Kidney epithelial cell (primary cell): ENCODE measurements at regions not wholly inside any gene's neighbourhood (a gene's known extent, or its start where the extent isn't known, plus 50 kb on each side); places are given as distances from the start of the nearest gene placed in this dataset.

Experiments used
- DNase-seq: peaks from one replicate; pipeline ENCODE4 v3.0.0-alpha.2; 2010; ENCODE audit warnings: low read depth
- H3K27me3 ChIP-seq: 2 replicates; pipeline ENCODE4 v1.6.0; 2011; ENCODE audit warnings: low read length; ENCODE audit not compliant: control insufficient read depth, insufficient read depth
- H3K36me3 ChIP-seq: 2 replicates; pipeline ENCODE4 v1.5.1; 2011; ENCODE audit warnings: low read length; ENCODE audit not compliant: control insufficient read depth, insufficient read depth
- H3K4me3 ChIP-seq: 2 replicates; pipeline ENCODE4 v1.5.1; 2011; ENCODE audit warnings: low read depth, mild to moderate bottlenecking, control low read depth, low read length
- CTCF ChIP-seq: IDR thresholded peaks from 2 replicates; pipeline ENCODE4 v1.5.1; 2011; ENCODE audit warnings: mild to moderate bottlenecking, moderate library complexity, low read length, control low read depth, inconsistent platforms; ENCODE audit not compliant: insufficient read depth, poor library complexity, severe bottlenecking

- no peaks in the 10 kb centered on the region for H3K27me3 ChIP-seq
- no peaks in the 10 kb centered on the region for H3K36me3 ChIP-seq
- H3K4me3 ChIP-seq, result no peak overlapping the region
- DNase-seq, result no peak
- no peak for TF ChIP-seq CTCF
Measured at GRCh38 chr4:36439556-36439955, 158.1 kb downstream of the DTHD1 start.

GRCh38 chr4:36445480-36445879, 164.1 kb downstream of the DTHD1 start:
- H3K36me3 ChIP-seq, result no peaks in the 10 kb centered on the region
- H3K27me3 ChIP-seq, result no peaks in the 10 kb centered on the region
- TF ChIP-seq CTCF, result no peak
- DNase-seq, result no peak
- no peak overlapping the region for H3K4me3 ChIP-seq

DNA sequence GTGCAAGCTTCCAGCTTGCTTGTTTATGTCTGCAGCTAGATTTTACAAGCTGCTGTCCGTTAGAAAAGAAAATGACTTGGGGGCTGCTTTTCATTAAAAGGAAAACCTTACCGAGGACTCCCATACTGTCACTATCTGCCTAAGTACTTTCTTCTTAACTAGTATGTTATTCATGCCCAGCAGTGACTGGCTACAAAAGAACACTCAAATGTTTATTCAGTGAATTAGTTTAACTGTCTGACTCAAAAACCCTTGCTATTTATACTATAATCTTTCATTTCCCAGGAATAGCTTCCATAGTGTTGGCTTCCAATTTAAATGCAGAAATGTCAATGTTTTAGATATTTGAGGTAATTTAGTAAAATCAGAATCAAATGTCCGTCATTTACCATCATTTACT, 164.9 kb downstream of the DTHD1 start:
- no peaks in the 10 kb centered on the region for H3K27me3 ChIP-seq
- H3K4me3 ChIP-seq, result no peak overlapping the region
- H3K36me3 ChIP-seq, result no peaks in the 10 kb centered on the region
- no peak for DNase-seq
- TF ChIP-seq CTCF, result no peak

DNA sequence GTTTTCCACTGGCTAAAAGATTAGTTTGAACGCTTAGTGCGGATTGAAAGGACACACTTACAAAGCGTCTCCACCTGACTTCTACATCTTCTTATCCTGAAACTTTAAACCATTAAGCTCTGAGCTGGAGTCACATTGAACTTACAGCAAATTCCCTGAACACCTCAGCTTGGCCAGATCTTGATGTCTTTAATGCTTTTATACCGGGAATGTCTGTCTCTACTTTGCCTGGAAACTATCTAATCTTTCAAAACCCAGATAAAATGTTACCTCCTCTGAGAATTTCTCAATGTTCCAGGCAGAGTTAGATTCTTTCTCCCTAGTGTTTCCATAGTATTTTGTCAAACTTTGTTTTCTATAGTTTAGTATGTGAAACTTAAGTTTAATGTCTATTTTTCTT, 179.9 kb downstream of the DTHD1 start:
- Histone ChIP-seq H3K4me3 (no peak overlapping the region), H3K36me3 (no peaks in the 10 kb centered on the region), H3K27me3 (no peaks in the 10 kb centered on the region)
- no peak for TF ChIP-seq CTCF
- DNase-seq, result no peak

- Histone ChIP-seq H3K4me3 (no peak overlapping the region), H3K27me3 (no peaks in the 10 kb centered on the region), H3K36me3 (no peaks in the 10 kb centered on the region)
- no peak for DNase-seq
- no peak for TF ChIP-seq CTCF
Measured at GRCh38 chr4:36467670-36468069, 186.3 kb downstream of the DTHD1 start.

GRCh38 chr4:36471903-36472302, 190.5 kb downstream of the DTHD1 start:
- no peak for DNase-seq
- no peak for TF ChIP-seq CTCF
- Histone ChIP-seq H3K4me3 (no peak overlapping the region), H3K27me3 (no peaks in the 10 kb centered on the region), H3K36me3 (no peaks in the 10 kb centered on the region)
